WTC11 (cell line): ENCODE measurements at regions not wholly inside any gene's neighbourhood (a gene's known extent, or its start where the extent isn't known, plus 50 kb on each side); places are given as distances from the start of the nearest gene placed in this dataset.
A peak's percentile ranks its signal among the peaks of the same experiment; 100 is the strongest.

Experiments used
- CREM ChIP-seq: sonication (generic); formaldehyde crosslinking; IDR thresholded peaks from 2 replicates; pipeline ENCODE4 v1.8.1; 2022; ENCODE audit warnings: mild to moderate bottlenecking, missing genetic modification reagents, moderate library complexity
- ESRRA ChIP-seq: sonication (generic); formaldehyde crosslinking; IDR thresholded peaks from 2 replicates; pipeline ENCODE4 v1.8.1; 2022; ENCODE audit warnings: mild to moderate bottlenecking, missing genetic modification reagents, borderline replicate concordance
- ETV6 ChIP-seq: sonication (generic); formaldehyde crosslinking; IDR thresholded peaks from 2 replicates; pipeline ENCODE4 v1.8.1; 2022; ENCODE audit warnings: mild to moderate bottlenecking, missing genetic modification reagents
- MYBL2 ChIP-seq: sonication (generic); formaldehyde crosslinking; IDR thresholded peaks from 2 replicates; pipeline ENCODE4 v1.8.1; 2023; ENCODE audit warnings: mild to moderate bottlenecking, moderate library complexity, missing genetic modification reagents
- NR3C1 ChIP-seq: sonication (generic); formaldehyde crosslinking; conservative IDR thresholded peaks from 2 replicates; pipeline ENCODE4 v1.8.1; 2023; ENCODE audit warnings: low read depth, mild to moderate bottlenecking, missing genetic modification reagents
- SP1 ChIP-seq: sonication (generic); formaldehyde crosslinking; conservative IDR thresholded peaks from 2 replicates; pipeline ENCODE4 v1.8.1; 2022; ENCODE audit warnings: missing genetic modification reagents
- TEAD4 ChIP-seq: sonication (generic); formaldehyde crosslinking; IDR thresholded peaks from 2 replicates; pipeline ENCODE4 v1.8.0; 2022; ENCODE audit warnings: mild to moderate bottlenecking, missing genetic modification reagents
- ZMAT4 ChIP-seq: fragments of 250-450 bp; sonication (Bioruptor Pico); IDR thresholded peaks from 2 replicates; pipeline ENCODE4 v1.9.0; 2021; ENCODE audit warnings: mild to moderate bottlenecking
- ZNF232 ChIP-seq: sonication (generic); formaldehyde crosslinking; IDR thresholded peaks from 2 replicates; pipeline ENCODE4 v1.8.0; 2022; ENCODE audit warnings: mild to moderate bottlenecking, missing genetic modification reagents
- ZNF281 ChIP-seq: sonication (generic); formaldehyde crosslinking; IDR thresholded peaks from 2 replicates; pipeline ENCODE4 v1.8.0; 2023; ENCODE audit warnings: mild to moderate bottlenecking, missing genetic modification reagents
- TF ChIP-seq, protein P1 (sequence below): sonication (generic); formaldehyde crosslinking; IDR thresholded peaks from 2 replicates; pipeline ENCODE4 v1.8.1; 2022; ENCODE audit warnings: mild to moderate bottlenecking, missing genetic modification reagents, moderate library complexity, borderline replicate concordance
- TF ChIP-seq, protein P2 (sequence below): fragments of 200-600 bp; IDR thresholded peaks from 2 replicates; pipeline ENCODE4 v1.8.0; 2022; ENCODE audit warnings: antibody characterized with exemption
- TF ChIP-seq, protein P3 (sequence below): sonication (generic); formaldehyde crosslinking; IDR thresholded peaks from 2 replicates; pipeline ENCODE4 v1.8.0; 2022; ENCODE audit warnings: mild to moderate bottlenecking, missing genetic modification reagents
- TF ChIP-seq, protein P4 (sequence below): sonication (generic); formaldehyde crosslinking; IDR thresholded peaks from 2 replicates; pipeline ENCODE4 v1.8.1; 2022; ENCODE audit warnings: low read depth, missing genetic modification reagents, borderline replicate concordance

DNA sequence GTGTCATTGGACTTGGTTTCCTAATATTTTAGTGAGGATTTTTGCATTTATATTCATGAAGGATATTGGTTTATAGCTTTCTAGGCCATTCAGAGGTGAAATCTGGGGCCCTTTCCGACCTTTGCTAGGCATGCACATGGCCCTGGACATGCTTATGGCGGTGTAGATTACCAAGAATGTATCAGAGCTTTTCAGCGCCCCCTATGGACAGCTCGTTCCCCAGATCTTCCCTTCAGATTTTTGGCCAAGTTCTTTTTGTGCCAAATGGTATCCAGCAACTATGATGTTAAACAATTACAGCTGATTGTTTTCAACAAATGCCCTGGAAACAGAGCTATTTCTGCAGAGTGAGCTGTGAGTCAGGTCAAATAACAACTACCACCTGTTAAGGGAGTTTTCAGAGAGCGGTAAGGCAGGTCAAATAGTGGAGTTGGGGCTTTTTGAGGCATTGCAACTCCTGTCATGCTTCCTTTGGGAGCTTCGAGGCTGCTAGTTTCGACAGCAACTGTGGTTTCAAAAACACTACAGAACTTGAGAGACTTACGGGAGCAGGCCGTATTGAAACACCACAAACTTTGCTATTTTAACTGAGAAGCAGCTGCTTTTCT lies 188.3 kb downstream of the ZNF516 start:
- no peak for TF ChIP-seq SP1 (CRISPR knock-in tag)
- TF ChIP-seq TEAD4 (CRISPR knock-in tag): no peak
- no peak for TF ChIP-seq ZNF281
- TF ChIP-seq, protein P1, sequence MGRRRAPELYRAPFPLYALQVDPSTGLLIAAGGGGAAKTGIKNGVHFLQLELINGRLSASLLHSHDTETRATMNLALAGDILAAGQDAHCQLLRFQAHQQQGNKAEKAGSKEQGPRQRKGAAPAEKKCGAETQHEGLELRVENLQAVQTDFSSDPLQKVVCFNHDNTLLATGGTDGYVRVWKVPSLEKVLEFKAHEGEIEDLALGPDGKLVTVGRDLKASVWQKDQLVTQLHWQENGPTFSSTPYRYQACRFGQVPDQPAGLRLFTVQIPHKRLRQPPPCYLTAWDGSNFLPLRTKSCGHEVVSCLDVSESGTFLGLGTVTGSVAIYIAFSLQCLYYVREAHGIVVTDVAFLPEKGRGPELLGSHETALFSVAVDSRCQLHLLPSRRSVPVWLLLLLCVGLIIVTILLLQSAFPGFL (CRISPR knock-in tag): no peak
- no peak for TF ChIP-seq NR3C1 (CRISPR knock-in tag)
- TF ChIP-seq, protein P2, sequence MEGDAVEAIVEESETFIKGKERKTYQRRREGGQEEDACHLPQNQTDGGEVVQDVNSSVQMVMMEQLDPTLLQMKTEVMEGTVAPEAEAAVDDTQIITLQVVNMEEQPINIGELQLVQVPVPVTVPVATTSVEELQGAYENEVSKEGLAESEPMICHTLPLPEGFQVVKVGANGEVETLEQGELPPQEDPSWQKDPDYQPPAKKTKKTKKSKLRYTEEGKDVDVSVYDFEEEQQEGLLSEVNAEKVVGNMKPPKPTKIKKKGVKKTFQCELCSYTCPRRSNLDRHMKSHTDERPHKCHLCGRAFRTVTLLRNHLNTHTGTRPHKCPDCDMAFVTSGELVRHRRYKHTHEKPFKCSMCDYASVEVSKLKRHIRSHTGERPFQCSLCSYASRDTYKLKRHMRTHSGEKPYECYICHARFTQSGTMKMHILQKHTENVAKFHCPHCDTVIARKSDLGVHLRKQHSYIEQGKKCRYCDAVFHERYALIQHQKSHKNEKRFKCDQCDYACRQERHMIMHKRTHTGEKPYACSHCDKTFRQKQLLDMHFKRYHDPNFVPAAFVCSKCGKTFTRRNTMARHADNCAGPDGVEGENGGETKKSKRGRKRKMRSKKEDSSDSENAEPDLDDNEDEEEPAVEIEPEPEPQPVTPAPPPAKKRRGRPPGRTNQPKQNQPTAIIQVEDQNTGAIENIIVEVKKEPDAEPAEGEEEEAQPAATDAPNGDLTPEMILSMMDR: peak; percentile 42; the same call in 1 of the 2 replicates
- no peak for TF ChIP-seq ZMAT4 (CRISPR knock-in tag)
- TF ChIP-seq, protein P3, sequence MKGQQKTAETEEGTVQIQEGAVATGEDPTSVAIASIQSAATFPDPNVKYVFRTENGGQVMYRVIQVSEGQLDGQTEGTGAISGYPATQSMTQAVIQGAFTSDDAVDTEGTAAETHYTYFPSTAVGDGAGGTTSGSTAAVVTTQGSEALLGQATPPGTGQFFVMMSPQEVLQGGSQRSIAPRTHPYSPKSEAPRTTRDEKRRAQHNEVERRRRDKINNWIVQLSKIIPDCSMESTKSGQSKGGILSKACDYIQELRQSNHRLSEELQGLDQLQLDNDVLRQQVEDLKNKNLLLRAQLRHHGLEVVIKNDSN (CRISPR knock-in tag): no peak
- no peak for TF ChIP-seq ESRRA (CRISPR knock-in tag)
- TF ChIP-seq ZNF232 (CRISPR knock-in tag): no peak
- TF ChIP-seq MYBL2 (CRISPR knock-in tag): no peak
- TF ChIP-seq, protein P4, sequence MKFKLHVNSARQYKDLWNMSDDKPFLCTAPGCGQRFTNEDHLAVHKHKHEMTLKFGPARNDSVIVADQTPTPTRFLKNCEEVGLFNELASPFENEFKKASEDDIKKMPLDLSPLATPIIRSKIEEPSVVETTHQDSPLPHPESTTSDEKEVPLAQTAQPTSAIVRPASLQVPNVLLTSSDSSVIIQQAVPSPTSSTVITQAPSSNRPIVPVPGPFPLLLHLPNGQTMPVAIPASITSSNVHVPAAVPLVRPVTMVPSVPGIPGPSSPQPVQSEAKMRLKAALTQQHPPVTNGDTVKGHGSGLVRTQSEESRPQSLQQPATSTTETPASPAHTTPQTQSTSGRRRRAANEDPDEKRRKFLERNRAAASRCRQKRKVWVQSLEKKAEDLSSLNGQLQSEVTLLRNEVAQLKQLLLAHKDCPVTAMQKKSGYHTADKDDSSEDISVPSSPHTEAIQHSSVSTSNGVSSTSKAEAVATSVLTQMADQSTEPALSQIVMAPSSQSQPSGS (CRISPR knock-in tag): no peak
- no peak for TF ChIP-seq CREM (CRISPR knock-in tag)
- TF ChIP-seq ETV6 (CRISPR knock-in tag): no peak
